ENCODE measurements at regions not wholly inside any gene's neighbourhood (a gene's known extent, or its start where the extent isn't known, plus 50 kb on each side); places are given as distances from the start of the nearest gene placed in this dataset.

DNA sequence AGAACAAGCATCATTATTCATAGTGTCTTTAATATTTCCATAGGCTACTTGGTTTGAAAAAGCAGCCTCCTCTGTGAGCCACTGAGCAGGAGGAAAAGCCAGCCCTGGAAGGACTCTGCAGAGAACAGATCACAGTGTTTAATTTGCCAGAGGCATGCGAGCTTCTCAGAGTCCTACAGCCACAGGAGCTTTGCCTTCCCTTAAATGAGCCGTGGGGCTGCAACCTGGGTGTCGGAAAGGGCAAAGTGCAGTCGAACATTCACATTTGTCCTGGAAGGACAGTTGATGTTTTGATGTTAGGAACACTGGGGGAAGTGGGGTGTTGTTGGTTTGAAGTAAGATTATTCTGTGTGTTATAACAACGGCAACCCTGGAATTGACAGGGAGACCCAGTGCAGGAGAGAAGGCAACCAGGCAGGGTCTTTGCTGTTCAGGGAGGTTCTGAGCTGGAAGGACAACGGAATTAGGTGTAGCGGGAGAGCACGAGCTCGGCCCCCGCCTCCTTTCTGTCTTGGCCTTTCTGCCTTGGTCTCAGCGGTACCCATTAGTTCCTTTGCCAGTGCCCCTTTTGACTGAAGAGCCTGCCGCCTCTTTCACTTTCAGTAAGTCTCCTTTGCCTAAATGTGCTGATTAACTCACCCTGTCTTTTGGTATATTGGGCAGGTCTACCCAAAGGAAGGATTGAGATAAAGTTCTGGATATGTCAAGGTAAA, 192.3 kb upstream of the PITRM1 start:
- no peak for DNase-seq

DNA sequence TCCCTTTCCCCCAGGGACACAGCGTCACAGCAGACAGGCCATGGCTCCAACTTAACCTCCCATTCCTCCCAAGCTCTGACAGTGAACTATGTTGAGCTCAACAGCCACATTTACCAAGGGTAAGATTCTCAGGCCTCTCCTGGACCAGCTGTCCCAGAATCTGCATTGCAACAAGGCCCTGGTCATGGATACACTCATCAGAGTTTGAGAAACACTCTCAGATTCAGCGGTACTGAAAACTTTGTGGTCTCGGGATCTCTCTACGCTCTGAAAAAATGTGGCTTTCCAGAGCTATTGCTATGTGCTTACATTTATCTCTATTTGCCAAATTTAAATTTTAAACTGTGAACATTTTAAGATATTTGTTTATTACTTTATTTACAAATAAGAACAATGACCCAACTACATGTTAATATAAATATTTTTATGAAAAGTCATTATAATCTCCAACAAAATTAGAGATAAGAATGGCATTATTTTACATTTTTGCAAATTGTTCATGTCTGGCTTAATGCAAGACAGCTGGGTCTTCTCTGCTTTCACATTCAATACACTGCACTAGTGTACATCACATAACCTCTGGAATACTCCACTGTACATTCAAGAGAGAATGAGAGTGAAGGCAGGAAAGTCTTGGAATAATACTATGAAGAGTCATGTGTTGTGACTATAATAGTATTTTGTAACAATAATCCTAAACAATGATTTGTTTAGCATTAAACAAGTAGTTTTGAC, 190.9 kb upstream of the PITRM1 start:
- no peak for DNase-seq

- DNase-seq: no peak
These were observed 189.8 kb upstream of the PITRM1 start for GRCh38 chr10:3362394-3362793.

DNA sequence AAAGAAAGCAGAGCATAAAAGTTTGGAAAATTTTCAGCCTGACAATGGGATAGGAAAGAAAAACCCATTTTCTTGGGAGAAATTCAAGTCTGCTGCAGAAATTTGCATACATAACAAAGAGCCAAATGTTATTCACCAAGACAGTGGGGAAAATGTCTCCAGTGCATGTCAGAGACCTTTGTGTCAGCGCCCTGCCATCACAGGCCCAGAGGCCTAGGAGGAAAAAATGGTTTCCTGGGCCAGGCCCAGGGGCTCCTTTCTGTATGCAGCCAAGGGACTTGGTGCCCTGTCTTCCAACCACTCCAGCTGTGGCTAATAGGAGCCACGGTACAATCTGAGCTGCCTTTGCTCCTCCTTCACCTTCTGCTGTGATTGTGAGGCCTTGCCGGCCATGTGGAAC, 189.1 kb upstream of the PITRM1 start:
- DNase-seq: no peak

- no peak for DNase-seq
These were observed 185.2 kb upstream of the PITRM1 start for GRCh38 chr10:3357737-3358136.

DNA sequence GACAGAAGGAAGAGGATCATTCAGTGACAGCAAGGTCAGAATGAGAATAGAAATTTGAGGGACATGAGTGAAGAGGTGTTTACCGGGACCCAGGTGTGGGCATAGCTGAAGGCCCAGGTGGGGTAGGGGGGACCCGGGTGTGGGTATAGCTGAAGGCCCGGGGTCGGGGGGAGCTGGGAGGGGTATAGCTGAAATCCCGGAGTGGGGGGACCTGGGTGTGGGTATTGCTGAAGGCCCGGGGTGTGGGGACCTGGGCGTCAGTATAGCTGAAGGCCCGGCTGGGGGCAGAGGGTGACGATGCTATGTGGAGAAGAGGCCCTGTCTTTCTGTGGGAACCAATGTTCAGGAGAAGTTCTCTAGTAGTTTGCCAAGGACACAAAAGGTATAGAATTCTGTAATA, 183.0 kb upstream of the PITRM1 start:
- no peak for DNase-seq

DNA sequence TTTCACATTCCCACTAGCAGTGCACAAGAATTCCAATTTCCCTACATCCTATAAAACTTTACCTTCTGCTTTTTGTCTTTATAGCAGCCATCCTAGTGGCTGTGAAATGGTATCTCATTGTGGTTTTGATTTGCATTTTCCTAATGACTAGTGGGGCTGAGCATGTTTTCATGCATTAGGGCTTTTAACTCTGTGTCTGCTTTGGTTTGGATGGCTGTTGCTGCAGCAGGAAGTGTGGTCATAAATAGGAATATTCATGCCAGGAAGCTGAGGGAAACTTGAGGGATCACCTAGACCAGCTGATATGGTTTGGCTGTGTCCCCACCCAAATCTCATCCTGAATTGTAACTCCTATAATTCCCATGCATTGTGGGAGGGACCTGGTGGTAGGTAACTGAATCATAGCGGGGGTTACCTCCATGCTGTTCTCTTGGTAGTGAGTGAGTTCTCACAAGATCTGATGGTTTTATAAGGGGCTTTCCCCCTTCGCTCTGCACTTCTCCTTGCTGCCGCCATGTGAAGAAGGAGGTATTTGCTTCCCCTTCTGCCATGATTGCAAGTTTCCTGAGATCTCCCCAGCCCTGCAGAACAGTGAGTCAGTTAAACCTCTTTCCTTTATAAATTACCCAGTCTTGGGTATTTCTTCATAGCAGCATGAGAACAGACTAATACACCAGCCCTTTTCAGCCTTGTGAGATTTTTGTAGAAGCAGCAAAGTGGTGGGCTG, 181.8 kb upstream of the PITRM1 start:
- no peak for DNase-seq

- DNase-seq: no peak
These were observed 180.7 kb upstream of the PITRM1 start for GRCh38 chr10:3353235-3353634.

GRCh38 chr10:3350617-3351258, 178.2 kb upstream of the PITRM1 start:
- no peak for DNase-seq

DNA sequence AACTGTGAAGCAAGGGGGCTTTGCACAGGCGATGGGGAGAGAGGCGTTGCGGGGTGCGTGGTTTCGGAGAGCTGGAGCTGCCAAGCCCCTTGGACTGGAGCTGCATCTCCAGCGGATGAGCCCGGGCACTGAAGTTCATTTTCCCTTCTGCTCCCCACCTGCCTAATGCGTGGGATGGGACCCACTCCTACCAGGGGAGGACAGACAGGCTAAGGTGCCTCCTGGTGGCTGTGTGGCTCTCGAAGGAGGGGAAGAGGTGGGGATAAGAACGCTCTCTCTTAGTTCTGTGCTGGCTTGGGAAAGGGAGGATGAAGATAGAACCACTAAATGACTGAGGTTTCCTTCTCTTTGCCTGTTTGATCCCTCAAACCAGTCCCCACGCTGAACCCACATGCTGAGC, 177.6 kb upstream of the PITRM1 start:
- DNase-seq: no peak

DNA sequence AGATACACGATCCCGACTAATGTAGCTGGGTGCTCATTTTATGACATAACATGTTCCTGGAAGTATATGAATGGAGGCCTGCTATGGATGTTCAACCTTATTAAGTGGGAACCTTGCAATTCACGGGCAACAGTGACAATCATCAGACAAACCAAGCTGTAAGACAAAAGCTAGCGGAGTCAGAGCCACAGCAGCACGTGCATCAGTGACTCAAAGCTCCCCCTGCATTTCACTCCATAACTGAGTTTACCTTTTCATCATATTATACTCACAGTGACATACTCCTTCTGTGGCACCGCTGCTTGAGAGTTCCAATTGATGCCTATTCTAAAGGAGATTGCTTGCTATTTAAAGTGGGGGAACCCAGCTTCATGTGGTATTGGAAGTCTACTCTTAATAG, 176.0 kb upstream of the PITRM1 start:
- DNase-seq: no peak

GRCh38 chr10:3347413-3348182, 175.0 kb upstream of the PITRM1 start:
- DNase-seq: no peak

GRCh38 chr10:3346851-3347250, 174.3 kb upstream of the PITRM1 start:
- no peak for DNase-seq

- no peak for DNase-seq
These were observed 170.2 kb upstream of the PITRM1 start for GRCh38 chr10:3342771-3343170.

DNA sequence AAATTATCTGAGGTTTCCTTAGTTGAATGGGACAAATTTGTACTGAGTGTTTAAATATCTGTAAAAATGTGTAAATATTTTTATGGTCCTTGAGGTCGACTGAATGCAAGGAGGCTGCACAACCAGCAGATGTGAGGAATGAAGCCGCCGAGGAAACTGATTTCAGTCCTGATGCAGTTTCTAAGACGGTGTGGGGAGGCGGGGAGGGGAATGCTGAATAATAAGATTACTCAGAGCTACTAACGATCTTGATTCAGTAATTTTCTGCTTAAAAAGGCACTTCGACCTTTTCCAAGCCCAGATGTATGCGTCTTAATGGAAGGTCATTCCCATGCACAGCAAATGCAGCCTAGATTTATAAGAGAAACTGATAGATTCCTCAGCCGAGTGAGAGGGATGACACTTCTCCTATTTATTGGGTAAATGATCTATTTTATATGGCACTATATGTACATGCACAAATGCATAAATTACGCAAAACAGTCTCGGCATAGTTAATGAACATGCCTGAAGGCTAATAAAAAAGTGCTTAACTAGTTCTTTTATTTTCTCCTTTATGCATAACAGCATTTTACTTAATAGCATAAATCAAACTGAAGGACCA, 167.6 kb upstream of the PITRM1 start:
- no peak for DNase-seq

DNA sequence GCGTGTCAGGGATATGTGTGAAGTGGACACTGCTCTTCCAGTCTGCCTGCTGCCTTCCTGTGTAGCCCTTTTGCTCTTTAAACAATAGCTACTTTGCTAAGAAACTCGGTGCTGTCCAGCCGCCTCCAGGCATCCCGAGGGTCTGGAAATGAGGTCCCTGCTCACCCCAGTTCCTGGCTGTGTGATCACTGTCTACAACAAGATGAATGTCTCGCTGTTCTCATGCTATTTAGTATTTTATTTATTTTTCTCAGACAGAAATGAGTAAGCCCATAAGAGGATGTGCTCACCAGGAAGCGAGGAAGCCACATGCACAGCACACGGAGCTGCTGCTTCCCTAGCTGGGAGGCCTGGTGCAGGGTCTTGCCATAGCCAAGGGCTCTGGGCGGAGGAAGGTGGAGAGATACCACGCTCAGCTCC, 167.0 kb upstream of the PITRM1 start:
- DNase-seq: no peak

GRCh38 chr10:3339121-3339520, 166.5 kb upstream of the PITRM1 start:
- DNase-seq: no peak

DNA sequence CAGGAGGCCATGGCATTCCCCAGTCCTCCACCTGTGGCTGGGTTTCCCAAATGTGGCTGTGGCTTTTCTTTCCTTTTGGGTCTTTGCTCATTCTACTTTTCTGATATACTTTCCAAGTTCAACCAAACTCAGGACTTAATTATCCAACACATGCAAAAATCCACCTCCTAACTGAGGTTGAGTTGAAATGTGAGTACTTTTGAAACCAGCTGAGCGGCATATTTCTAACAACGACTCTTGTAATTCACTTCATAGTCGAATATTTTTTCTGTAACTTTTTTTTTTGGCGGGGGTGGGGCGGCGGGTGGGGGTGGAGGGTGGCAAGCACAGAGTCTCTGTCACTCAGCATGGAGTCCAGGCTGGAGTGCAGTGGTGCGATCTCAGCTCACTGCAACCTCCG, 165.2 kb upstream of the PITRM1 start:
- no peak for DNase-seq

GRCh38 chr10:3336673-3337293, 164.2 kb upstream of the PITRM1 start:
- DNase-seq: no peak

DNA sequence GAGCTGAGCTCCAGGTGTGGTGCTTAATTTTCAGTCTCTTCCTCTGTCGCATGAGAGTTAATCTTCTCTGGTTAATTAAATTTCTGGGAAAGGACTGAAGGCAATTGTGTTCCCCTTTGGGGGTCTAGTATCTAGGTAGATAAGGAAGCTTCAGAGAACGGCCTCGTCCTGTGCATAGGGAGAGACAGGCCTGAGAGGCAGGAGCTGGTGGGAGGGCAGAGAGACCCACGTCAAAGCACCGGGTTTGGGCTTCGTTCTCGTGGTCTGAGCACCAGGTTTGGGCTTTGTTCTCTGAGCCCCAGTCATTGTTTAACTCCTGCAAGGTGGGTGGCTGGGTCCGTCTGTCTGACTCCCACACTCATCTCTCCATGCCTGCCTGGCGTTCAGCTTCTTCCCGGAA, 160.8 kb upstream of the PITRM1 start:
- no peak for DNase-seq

- no peak for DNase-seq
These were observed 159.2 kb upstream of the PITRM1 start for GRCh38 chr10:3331690-3332230.

DNA sequence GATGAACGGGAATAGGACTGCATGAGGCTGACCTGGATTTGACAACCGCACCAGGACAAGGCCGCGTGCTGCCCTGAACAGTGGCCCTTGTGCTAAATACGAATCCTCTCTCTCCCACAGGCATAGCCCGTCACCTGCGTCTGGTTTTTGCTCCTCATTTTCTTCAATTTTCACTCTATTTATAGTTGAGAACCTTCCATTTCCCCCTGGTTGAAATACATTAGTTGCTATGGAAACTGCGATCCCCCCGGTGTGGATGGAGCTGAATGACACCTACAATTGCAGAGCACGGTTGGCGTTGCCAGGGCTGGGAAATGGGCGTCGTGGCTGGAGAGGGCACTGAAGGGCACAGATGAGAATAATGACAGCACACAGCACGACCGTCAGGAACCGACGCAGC, 158.6 kb upstream of the PITRM1 start:
- no peak for DNase-seq
